ENCODE measurements at regions not wholly inside any gene's neighbourhood (a gene's known extent, or its start where the extent isn't known, plus 50 kb on each side); places are given as distances from the start of the nearest gene placed in this dataset.

DNA sequence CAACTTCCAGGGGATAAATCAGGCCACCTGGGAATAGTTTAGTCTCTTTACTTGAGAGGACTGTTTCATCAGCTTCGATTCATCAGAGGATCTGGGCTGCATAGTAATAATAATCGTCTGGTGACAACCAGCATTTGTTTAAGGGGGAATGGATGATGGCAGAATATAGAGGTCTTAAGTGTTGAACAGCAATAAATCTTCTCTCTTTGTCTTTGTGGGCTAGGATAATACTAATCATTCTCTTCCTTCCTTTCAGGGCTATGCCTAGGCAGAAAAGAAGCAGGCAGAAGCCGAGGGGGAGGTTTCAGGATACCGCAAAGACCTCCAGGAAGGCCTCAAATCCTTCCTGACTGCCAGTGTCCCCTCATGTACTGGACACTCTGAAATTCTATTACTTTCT lies 150.4 kb upstream of the GAREM1 start:
- no peak for DNase-seq

DNA sequence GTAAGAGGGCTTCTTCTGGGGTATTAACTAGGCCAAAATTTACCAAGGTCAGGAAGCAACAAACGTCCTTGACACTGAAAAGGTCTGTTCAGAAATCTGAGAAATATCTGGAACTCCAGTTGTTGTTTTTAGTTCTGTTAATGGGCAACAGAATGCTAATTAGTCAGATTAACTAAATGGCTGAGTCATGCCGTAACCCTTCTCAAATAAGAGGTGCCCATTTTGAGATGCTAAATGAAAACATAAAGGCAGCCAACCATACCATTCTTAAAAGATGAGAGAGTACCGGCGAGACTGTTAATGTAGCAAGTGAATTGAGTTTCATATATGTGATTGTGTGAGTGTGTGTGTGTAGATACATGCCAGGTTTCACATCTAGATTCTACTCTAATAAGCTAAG lies 147.9 kb upstream of the GAREM1 start:
- DNase-seq, result no peak

DNA sequence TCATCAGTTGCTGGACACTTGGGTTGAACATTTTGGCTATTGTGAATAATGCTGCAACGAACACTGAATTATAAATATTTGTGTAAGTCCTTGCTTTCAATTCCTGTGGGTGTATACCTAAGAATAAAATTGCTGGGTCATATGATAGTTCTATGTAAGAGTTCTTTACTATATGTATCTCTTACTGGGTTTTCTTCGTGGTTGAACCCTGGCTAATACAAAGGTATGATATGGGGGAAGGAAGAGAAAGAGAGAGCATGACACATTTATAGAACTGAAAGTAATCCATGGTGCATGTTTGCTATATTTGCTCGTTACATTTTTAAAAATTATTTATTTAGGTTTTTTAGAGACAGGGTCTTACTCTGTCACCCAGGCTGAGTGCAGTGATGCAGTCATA lies 143.1 kb upstream of the GAREM1 start:
- no peak for DNase-seq

DNA sequence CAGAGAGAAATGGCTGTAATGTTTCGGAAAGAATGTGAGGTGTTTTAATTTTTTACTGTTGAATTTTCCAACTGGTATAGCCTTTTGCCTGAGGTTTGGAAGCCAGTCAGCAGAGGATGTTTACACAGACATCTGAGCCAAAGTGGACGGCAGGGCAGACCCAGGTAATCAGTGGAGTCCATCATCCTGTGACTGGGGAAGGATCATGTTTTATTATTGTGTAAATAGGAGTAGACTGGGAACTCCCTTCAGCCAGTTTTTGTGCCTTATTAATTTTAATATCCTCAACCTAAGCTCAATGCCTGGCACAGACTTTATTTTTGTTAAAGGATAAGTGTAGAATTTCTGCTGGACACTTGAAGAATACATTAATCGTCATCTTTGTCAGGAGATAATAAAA lies 142.0 kb upstream of the GAREM1 start:
- DNase-seq, result no peak

DNA sequence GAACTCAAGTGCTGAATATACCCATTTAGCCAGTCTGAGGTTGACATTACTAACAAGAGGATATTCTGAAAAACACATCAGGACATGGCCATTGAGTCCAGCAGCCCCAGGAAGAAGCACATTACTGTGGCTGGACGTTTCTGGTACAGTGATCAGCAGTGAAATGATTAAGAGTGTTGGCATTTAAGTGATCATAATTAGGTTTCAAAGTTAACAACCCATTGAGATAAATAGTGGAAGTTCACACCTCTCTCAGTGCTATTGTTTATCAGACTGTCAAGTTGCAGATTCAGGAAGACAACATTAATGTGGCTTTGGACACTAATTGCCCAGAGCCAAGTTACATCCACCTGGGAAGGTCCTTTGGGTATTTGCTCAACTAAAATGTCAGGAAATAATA lies 139.5 kb upstream of the GAREM1 start:
- no peak for DNase-seq

DNA sequence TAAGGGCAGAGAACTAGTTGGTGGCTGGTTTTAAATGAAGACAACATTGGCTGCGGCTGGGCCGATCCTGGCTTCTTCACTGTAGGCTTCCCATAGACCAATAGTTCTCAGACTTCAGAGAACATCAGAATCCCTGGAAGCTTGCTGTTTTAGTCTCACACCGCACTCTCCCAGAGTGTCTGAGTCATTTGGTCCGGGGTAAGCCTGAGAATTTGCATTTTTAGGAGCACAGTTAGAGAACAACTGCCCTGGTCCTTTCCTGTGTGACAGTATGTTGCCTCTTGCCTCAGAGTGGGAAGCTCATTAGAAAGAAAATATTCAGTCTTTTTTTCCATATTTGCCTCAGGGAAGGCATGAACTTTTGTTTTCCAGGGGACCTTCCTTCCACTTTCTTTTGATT lies 137.1 kb upstream of the GAREM1 start:
- no peak for DNase-seq

DNA sequence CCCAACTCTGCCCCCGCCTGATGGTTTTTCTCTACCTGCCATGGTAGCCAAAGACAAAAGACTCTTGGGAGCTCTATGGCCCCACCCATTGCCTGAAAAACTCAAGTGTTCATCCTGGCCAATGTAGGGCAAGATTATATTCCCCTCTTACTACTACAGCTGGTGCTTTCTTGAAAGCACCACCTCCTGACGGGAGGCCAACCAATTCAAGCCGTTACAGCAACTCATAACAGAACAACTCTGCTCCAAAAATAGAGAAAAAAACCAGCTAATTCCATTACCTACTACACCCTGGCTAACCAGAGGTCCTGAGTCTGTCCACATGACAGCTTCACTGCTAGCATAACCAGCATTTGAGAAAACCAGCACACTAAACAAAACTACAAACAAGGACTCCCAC lies 127.5 kb upstream of the GAREM1 start:
- no peak for DNase-seq

DNA sequence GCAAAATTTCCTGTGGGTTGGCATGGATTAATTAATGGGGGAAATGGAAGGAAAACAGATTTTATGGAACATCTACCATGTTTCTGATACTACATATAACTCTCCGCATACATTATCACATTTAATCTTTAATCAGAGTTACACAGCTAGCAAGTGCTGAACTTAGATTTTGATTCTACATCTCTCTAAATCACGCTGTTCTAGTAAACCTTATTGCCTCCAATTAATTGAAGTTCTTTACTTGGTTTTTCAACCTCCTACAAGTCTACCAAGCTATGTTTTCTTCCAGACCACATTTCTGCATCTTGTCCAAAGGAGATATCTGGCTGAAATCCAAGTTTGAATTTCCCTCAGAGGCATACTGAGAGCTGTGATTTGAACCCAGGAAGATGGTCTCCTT lies 125.8 kb upstream of the GAREM1 start:
- no peak for DNase-seq

DNA sequence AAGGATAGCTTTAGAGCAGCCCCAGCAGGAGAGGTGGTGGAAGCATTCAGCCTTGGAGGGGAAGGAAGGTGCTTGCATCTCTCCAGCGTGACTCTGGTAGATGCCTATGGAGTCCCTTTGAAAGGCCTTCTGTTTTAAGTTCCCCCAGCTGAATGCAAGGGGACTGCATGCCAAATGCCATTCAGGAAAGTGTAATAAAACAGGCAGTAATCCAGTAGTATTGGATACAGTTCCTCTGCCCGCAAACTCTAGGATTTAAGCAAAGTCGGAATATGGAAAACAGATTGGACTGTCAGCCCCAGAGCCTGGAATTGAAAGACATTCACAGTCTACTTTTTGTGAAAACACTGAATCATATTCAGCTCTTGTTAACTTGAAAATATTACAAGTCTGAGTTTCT lies 125.2 kb upstream of the GAREM1 start:
- no peak for DNase-seq

DNA sequence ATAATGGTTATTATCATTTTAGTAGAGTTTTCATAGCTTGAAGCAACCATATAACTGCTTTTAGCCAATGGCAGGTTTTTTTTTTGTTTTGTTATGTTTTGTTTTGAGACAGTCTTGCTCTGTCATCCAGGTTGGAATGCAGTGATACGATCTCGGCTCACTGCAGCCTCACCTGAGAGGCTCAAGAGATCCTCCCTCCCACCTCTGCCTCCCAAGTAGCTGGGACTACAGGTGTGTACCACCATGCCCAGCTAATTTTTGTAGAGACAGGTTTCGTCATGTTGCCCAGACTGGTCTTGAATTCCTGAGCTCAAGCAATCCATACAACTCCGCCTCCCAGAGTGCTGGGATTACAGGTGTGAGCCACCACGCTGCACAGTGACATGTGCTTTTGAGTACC lies 117.5 kb upstream of the GAREM1 start:
- no peak for DNase-seq

DNA sequence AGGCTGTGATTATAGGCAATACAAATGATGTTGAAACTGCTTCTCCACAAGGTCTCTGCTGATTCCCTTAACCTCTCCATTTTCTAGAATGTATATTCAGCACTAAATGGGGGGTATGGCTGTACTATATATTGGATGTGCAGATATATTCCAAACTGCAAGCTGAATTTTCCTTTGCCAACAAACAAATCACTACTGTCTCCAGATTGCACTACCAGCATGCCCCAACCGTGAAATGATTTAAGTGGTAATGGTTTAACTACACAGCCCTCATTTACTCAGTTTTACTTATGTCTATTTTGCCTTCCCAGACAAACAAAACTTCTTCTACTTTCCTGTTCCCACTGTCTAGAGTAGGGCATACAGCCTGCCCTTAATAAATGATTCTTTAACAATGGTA lies 112.7 kb upstream of the GAREM1 start:
- no peak for DNase-seq

DNA sequence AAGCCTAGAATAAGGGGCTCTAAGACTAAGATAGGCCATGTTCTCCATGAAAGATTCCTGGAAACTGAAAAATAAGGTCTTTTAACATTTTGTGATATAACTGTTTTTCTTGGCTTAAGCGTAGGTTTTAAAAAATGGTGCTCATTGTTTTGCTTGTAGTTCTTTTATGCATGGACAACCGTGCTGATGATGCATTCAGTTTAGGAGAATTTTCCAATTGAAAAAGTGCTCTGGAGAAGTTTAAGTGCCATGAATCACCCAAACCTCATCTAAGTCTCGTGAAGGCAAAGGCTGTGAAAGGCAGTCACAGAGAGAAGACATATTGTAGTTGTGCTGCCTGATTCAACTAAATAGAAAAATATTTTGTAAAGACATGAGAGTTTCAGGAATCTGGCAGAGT lies 111.8 kb upstream of the GAREM1 start:
- DNase-seq, result no peak

DNA sequence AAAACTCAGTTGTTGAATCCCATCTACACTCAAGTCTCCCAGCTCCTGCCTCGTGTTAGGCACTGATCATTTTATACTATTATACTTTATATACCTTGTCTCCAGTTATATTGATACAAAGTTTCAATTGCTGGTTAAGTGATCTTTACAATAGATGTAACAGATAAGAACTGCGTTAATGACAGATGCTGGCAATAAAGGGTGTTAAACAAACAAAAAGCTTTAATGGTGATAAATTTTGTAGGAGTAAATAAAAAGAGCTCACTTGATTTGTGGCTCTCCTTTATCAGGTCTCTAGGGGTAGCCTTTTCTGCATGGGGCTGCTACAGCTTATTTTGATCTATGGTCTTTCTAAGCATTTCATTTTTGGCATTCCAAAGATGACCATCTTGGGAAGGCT lies 106.9 kb upstream of the GAREM1 start:
- no peak for DNase-seq

DNA sequence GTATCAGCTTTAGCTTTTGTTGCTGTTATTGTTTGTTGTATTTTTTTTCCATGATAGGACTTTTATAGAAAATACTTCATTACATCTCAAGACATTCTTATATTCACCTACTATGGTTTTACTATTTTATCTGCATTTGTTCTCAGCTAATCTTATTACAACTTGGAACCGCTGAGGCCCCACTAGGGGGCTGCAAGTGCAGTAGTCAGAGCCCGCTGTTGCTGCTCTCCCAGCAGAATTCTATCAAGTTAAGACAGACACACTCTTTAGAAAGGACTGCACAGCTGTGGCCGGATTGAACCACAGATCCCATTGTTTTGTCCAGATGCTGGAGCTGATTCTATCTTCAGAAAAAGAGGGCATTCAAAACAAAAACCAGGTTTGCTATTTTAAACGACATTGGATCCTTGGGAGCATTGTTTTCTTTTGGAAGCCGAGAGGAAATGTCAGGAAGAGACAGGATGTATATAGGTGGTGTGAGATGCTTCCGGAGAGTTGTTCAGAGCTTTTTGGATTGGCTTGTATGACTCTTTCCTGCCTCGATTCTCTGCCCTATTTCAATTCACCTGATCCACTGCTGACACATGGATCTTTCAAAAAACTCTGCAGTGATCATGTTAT lies 105.7 kb upstream of the GAREM1 start:
- DNase-seq, result no peak

DNA sequence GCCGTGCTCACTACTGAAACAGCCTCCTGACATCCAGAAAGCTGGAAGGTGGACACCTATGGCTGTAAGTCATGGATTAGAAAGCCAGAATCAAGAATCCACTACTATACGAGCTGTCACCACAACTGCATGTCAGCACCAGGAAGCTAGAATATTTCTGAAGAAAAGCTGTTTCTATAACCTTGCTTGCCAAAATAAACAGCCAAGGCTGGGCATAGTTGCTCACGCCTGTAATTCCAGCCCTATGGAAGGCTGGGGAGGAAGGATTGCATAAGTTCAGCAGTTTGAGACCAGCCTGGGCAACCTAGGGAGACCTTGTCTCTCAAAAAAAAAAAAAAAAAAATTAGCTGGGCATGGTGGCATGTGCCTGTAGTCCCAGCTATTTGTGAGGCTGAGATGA lies 96.3 kb upstream of the GAREM1 start:
- DNase-seq, result no peak

DNA sequence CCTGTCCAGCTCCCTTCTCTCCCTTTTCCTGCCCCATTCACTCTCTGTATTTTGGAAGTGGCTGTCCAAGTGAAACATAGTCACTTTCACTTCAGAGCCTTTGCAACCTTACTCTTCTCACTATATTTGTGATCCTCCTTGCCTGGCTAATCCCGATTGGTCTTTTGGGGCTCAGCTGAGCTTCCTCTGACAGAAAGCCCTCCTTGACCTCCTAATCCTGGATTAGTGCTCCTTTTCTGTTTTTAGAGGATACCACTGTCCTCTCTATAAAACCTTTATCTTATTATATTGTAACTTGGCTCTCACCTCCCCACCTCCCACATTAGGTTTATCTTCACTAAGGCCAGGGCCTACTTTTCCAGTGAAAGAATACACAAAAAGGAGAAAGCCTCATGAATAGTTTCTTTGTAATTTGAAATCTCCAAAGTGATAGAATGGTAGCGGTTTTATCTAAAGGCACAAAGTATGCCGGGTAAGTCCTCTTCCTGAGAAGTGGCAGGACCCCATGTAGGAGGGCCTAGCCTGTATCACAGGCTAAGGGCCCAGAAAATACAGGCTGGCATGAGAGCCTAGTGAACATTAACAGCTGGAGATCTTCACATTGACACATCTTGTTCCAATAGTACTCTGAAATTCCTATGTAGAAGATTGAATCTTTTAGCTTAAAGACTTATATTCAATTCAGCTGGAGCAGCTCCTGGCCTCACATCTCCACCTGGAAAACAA lies 83.1 kb upstream of the GAREM1 start:
- DNase-seq, result no peak

DNA sequence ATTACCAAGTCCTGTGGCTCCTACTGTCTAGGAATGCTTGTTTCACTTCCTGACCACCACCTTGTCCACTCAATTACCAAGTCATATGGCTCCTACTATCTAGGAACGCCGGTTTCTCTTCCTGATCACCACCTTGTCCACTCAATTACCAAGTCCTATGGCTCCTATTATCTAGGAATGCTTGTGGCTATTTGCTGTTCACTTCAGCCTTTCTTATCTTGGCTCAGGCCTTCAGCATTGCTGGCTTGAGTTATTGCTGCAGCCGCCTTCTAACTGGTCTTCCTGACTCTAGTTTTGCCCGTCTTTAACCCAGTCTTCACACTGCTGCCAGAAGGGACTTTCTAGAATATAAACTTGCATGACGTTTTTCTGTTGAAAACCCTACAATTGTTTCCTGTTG lies 82.5 kb upstream of the GAREM1 start:
- DNase-seq, result no peak

DNA sequence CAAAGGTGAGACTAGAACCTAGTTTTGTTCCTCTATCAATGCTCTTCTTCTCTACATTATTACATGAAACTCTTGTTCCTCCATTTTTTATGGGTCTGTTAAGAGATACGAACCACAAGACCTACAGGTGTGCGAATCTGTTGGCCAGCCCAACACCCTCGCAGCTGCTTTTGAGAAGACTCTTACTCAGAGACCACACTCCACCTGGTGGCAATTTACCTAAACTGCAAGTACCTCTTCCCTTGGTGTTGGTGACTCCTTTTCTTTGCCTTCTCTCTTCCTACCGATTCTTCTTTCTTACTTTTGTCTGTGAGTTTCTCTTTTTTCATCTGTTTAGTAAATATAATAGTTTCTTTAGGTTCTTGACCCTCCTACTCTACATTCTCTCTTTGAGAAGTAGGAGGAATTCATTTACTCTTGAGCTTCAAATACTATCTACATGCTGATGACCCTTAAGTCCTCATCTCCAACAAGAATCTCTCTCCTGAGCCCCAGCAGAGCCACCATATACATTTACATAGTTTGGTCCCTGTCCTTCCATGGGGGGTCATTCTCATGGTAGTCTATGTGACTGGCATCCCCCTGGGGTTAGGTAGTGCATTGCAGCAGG lies 81.8 kb upstream of the GAREM1 start:
- peak; percentile 45 to 61 for DNase-seq

DNA sequence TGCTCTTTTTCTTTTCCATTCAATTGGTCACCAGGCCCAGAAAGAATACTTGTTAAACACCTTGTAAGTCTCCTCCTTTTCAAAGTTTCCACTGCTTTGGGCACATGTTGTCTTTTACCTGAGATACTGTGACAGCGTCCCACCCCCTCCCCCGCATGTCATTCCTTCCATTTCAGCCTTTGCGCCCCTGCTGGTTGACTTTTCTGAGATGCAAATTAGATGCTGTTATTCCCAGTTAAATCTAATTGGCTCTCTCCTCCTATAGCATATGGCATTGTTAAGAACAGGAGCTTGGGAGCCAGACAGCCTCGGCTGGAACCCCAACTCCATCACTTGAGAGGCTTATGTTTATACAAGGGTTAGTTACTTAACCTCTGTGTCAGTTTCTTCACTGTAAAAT lies 80.3 kb upstream of the GAREM1 start:
- DNase-seq, result no peak

DNA sequence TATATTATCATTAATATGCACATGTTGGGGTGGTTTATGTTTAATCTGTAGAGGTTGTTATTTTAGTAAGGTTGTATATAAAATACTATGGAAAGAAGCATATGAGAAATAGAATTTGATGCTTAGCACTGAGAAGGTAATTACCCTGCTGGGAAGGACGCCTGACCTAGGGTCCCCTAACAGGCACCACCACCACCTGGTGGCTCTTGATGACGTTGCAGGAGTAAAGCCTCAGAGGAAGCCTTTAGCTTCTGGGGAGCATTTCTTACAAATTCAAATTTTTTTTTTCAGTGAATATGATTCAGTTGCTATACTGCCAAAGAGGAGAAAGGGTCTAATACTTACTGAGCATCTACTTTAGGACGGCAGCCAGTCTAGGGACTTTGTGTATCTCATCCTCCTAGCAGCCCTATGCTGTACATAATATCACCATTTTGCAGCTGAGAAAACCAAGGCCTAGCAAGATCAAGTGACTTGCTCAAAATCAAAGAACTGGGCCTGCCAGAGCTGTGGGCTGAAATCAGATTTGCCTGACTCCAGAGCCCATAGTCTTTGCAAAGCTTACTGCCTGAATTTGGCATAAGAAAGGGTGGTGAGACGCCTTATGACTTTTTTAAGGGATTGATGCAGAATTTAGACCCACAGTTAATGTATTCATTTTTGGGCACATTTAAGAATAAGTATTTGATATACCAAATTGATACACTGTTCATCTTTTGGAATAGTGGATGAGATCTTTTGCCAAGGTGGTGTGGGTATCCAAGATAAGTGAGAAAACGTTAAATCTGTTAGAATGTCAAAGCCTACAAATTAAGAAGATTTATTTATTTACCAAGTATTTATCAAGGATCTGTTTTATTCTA lies 78.8 kb upstream of the GAREM1 start:
- peak; percentile 21 to 28 for DNase-seq

DNA sequence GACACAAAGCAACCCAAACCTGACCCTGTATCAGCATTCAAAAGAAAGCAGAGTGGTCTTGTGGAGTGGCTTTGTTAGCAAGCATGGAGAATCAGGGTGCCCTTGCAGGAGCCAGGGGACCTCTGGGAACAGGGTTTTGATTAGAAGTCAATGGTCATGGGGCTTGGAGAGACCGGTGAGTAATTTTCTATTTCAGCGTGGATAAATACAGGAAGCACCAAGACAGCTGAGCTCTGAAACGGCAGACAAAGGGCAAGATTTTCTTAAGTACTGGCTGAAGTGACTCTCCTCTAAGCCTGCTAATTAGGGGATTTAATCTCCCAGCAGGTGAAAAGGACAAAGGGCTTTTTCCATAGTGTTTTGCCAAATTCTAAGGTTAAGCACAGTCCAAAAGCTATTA lies 78.0 kb upstream of the GAREM1 start:
- DNase-seq, result no peak

DNA sequence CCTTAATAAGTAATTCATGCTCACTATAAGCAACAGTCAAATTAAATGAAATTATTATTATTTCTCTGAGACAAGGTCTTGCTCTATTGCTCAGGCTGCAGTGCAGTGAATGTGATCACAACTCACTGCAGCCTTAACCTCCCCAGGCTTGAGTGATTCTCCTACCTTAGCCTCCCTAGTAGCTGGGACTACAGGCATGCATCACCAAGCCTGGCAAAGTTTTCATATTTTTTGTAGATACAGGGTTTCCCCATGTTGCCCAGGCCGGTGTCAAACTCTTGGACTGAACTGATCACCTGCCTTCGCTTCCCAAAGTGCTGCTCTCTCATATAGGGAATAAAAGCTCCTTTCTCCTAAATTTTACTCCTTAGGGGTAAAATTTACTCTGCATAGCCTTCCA lies 74.9 kb upstream of the GAREM1 start:
- DNase-seq, result no peak

DNA sequence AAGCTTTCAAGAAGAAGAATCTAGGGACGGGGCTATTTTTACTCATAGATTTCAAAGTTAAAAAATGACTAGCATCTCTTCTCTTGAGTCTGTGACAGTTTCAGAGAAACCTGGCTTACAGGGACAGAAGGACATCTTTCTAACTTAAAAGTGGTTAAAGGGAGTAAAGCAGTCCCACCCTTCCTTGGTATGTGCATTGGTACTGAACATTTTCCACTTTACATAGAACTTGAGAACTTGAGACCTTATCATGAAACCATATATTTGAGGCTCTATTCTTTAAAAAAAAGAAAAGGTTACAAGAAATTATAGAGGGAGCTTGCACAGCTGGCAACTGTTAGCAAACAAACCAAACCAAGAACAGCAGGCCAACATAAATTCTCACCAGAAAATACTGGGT lies 73.4 kb upstream of the GAREM1 start:
- DNase-seq, result no peak

All from CD4-positive, alpha-beta T cell treated with Interleukin-4 for 1 hour (primary cell).